ENCODE measurements at regions not wholly inside any gene's neighbourhood (a gene's known extent, or its start where the extent isn't known, plus 50 kb on each side); places are given as distances from the start of the nearest gene placed in this dataset.

- no peaks in the 10 kb centered on the region for H3K27me3 Mint-ChIP-seq (ENCODE audit: low read depth)
- DNase-seq, result no peak
- H3K18ac ChIP-seq (ENCODE audit: insufficient read length, low read depth, low read length), result no peak overlapping the region
- no peak overlapping the region for H2AFZ ChIP-seq (ENCODE audit: low read length)
- no peaks in the 10 kb centered on the region for H3K9me3 ChIP-seq (ENCODE audit: control insufficient read depth, low read depth, low read length)
- no peak overlapping the region for H3K4ac ChIP-seq (ENCODE audit: low read depth, low read length)
- no peak overlapping the region for H3K27ac Mint-ChIP-seq
- H3K79me1 ChIP-seq (ENCODE audit: insufficient read depth, low read depth, low read length, poor library complexity, severe bottlenecking), result no peaks in the 10 kb centered on the region
- no peaks in the 10 kb centered on the region for H3K79me2 ChIP-seq (ENCODE audit: insufficient read depth, low read length)
- no peak overlapping the region for H4K8ac ChIP-seq (replicated peaks; ENCODE audit: insufficient read length, low read depth, low read length)
- H3K4me1 ChIP-seq (ENCODE audit: insufficient read depth, low read length), result no peaks in the 10 kb centered on the region
- H3K23me2 ChIP-seq (ENCODE audit: insufficient read length, low read depth, low read length, poor library complexity, severe bottlenecking), result no peaks in the 10 kb centered on the region
- no peak overlapping the region for H3K14ac ChIP-seq (ENCODE audit: insufficient read depth, low read length)
- H2BK12ac ChIP-seq (ENCODE audit: insufficient read length, low read depth, low read length), result no peak overlapping the region
- no peak overlapping the region for H4K91ac ChIP-seq (ENCODE audit: insufficient read length, low read depth, low read length)
- no peak overlapping the region for H3K23ac ChIP-seq (ENCODE audit: insufficient read length, low read depth, low read length)
- H3K36me3 Mint-ChIP-seq (ENCODE audit: insufficient read depth in 1 of 3, low read depth in 3 of 3), result no peaks in the 10 kb centered on the region; a peak in 1 of 7 replicates
- no CpG with 5 or more reads among the region's 1 CpG for WGBS (ENCODE audit: extremely low coverage, insufficient read length, low lambda C conversion rate)
- H2BK120ac ChIP-seq (ENCODE audit: low read depth, low read length, poor library complexity, severe bottlenecking), result no peak overlapping the region
- no peak for TF ChIP-seq CTCF (conservative IDR thresholded peaks at IDR 0.05)
- no peak overlapping the region for H3K4me3 Mint-ChIP-seq
- H3K4me2 ChIP-seq (ENCODE audit: insufficient read depth, insufficient read length, low read length), result no peak overlapping the region
- peaks cover 2% of the 10 kb centered on the region for H4K20me1 ChIP-seq (ENCODE audit: control insufficient read depth, insufficient read depth, insufficient read length)
- no peak overlapping the region for H2BK5ac ChIP-seq (ENCODE audit: insufficient read length, low read length)
- no peak overlapping the region for H3K56ac ChIP-seq (ENCODE audit: insufficient read length, low read depth, low read length)
- no peak overlapping the region for H2BK15ac ChIP-seq (ENCODE audit: low read depth, low read length)
- no peak overlapping the region for H2AK5ac ChIP-seq (ENCODE audit: insufficient read length, low read length)
- H3K9ac ChIP-seq (ENCODE audit: extremely low read depth, insufficient read length, low read length), result no peak overlapping the region
- H4K5ac ChIP-seq (ENCODE audit: insufficient read length, low read depth, low read length), result no peak overlapping the region
- H3K27ac ChIP-seq (ENCODE audit: insufficient read length, low read depth, low read length), result no peak overlapping the region
- H3K27me3 ChIP-seq (ENCODE audit: insufficient read depth, low read length), result no peaks in the 10 kb centered on the region
- H3K4me1 Mint-ChIP-seq, result peaks cover 0 to 4% of the 10 kb centered on the region in 2 experiments; a peak in 1 of 4 replicates
- H3T11ph ChIP-seq (ENCODE audit: low read length), result no peak overlapping the region
- no peaks in the 10 kb centered on the region for H3K9me3 Mint-ChIP-seq
- H2BK20ac ChIP-seq (ENCODE audit: low read depth, low read length, poor library complexity, severe bottlenecking), result no peak overlapping the region
Measured at GRCh38 chr5:143575286-143575685, 171.8 kb upstream of the NR3C1 start.

Data from H9 (cell line).